GM21737 (cell line): ENCODE measurements at regions not wholly inside any gene's neighbourhood (a gene's known extent, or its start where the extent isn't known, plus 50 kb on each side); places are given as distances from the start of the nearest gene placed in this dataset.
"Not testable (repeated sequence)": the region's sequence is repeated elsewhere in the genome, so short reads cannot be mapped to it uniquely, and the experiment has no call there.

Experiments
- ATAC-seq: cut with Tn5 transposase; IDR thresholded peaks from one replicate; pipeline ENCODE4 v1.9.1; 2021; ENCODE audit warnings: mild to moderate bottlenecking, moderate library complexity; ENCODE audit not compliant: unreplicated experiment

- no peak for ATAC-seq
Observed at GRCh38 chr20:19868441-19868840, 110.4 kb downstream of the RIN2 start.

- no peak for ATAC-seq
Observed at GRCh38 chr20:19872001-19872400, 113.9 kb downstream of the RIN2 start.

- ATAC-seq: no peak
Observed at GRCh38 chr20:19874040-19874727, 116.1 kb downstream of the RIN2 start.

DNA sequence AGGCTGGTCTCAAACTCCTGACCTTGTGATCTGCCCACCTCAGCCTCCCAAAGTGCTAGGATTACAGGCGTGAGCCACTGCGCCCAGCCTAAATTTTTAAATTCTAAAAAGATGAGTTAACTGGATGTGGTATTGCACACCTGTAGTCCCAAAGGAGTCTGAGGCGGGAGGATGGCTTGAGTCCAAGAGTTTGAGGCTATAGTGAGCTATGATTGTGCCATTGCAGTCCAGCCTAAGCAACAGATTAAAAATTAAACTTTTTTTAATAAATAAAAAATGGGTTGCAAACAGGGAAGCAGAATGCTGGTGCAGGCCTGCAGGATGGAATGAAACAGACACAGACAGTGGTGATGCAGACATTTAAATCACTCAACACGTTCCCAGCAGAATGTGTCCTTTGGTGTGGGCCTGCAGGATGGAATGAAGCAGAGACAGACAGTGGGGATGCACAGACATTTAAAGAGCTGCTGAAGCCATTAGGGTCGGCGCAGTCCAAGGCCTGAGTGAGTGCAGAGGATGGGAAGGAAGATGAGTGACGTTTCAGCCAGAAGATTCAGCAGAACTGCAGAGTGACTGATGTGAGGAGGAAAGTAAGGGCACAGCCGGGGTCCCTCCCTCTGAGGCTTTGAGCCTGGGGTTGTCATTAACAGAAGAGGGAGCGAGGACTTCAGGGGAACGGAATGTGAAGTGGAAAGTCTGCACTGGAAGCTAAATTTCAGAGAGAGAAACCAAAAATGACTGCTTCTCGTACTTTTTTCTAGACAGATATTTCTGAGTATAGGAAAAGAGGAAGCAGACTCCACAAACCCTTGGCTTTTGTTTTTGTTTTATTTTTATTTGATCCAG is 117.5 kb downstream of the RIN2 start:
- ATAC-seq: no peak

DNA sequence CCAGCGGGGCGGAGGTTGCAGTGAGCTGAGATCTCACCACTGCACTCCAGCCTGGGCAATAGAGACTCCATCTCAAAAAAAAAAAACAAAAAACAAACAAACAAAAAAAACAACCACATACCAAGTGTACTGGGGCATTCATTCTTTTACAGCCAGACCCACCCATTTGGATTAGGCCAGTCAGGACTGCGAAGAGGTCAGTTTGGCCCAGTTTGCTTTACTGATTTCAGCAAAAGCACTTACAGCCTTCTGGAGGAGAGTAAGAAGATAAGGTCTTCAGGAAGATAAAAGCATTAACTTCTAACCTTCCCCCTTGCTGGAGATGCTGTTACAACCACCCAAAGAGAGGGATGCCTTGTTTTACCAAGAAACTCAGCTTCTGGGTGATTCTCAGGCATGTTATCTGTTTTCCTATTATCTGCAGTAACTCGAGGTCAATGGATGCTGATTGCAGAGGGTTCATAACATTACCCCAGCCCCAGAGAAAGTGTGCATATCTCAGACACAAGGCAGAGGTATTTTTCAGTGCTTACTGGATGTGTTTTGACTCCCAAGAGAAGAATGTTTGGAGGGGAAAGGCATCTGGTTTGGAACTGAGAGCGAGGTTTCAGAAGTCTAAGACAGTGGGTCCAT is 118.9 kb downstream of the RIN2 start:
- ATAC-seq: no peak

GRCh38 chr20:19879874-19880255 is 121.8 kb downstream of the RIN2 start:
- ATAC-seq: not testable (repeated sequence)

DNA sequence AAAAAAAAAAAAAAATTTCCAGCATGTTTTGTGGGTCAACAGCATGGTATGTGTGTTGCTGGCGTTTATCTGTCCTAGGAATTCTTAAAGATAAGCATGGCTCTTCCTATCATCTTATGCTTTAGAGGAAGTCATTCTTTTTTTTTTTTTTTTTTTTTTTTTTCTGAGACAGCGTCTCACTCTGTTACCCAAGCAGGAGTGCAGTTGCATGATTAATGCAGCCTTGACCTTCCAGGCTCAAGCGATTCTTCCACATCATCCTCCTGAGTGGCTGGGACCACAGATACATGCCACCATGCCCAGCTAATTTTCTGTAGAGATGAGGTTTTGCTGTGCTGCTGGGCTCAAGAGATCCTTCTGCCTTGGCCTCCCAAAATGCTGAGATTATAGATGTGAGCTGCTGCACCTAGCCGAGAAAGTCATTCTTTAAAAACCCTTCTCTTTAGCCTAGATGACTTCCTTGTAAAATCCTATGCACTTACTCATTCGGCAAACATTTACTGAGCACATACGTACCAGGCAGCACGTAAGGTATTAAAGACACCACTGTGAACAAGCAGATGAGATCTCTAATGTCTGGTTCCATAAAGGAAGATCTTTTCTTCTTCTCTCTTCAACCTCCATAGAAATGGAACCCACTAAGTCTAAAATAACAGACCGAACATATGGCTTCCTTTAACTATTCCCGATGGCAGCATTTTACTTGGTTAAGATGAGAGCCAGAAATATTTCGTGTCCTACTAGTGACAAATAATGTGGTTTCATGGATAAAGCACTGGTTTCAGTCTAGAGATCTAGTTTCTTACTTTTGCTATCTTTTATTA is 122.4 kb downstream of the RIN2 start:
- no peak for ATAC-seq

DNA sequence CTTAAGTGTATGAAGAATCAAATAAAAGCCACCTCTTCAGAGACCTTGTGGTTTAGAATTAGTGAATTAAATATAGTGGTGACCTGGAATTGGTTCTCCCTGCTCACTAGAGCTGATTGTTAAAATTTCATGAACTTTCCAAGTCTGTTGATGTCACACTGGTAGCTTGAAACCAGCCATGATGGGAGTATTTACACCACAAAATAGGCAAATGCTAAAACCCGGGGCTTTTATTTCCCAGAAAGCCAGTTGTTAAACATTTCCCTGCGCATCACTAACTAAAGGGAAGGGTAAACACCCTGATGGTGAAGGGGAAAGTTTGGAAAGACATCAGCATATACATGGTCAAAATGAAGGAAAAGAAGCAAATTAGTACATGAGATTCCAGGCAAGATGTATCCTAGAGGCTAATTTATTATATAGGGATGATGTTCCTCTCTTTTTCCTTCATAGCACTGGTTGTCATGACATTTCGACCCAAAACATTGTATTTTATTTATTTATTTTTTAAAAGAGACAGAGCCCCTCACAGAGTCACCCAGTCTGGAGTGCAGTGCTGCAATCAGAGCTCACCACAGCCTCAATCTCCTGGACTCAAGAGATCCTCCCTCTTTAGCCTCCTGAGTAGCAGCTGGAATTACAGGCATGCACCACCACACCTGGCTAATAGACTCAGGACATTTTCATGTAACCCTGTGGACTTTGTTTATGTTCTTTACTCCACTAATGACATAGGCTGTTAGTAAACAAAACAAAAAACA is 123.2 kb downstream of the RIN2 start:
- no peak for ATAC-seq

- ATAC-seq: no peak
Observed at GRCh38 chr20:19881990-19882389, 123.9 kb downstream of the RIN2 start.

DNA sequence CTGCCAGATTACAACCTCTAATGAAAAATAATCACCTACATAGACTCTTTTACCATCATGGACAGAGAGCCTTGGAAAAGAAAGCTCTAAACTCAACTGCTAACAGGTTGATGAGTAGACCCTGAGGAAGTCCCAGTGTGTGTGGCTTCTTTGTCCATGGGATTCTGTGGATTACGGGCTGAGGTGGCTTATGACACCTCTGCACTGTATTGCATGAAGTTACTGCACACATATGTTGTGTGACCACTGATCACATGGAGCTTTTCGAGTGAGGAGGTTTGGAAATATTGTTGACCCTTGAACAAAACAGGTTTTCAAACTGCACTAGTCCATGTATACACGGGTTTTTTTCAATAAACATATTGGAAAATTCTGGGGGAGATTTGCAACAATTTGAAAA is 124.4 kb downstream of the RIN2 start:
- no peak for ATAC-seq

GRCh38 chr20:19883501-19883900 is 125.4 kb downstream of the RIN2 start:
- ATAC-seq: no peak

DNA sequence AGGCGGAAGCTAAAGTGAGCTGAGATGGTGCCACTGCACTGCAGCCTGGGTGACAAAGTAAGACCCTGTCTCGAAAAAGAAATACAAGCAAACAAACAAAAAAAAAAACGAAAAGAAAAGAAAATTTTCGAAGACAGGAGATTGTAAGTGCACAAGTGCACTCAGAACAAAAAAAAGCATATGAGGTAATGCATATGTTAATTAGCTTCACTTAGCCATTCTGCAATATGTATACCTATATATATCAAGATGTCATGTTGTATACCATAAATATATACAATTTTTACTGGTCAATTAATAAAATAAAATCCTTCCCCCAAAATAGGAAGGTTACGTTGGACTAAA is 127.5 kb downstream of the RIN2 start:
- no peak for ATAC-seq

- no peak for ATAC-seq
Observed at GRCh38 chr20:19885939-19886660, 128.0 kb downstream of the RIN2 start.

DNA sequence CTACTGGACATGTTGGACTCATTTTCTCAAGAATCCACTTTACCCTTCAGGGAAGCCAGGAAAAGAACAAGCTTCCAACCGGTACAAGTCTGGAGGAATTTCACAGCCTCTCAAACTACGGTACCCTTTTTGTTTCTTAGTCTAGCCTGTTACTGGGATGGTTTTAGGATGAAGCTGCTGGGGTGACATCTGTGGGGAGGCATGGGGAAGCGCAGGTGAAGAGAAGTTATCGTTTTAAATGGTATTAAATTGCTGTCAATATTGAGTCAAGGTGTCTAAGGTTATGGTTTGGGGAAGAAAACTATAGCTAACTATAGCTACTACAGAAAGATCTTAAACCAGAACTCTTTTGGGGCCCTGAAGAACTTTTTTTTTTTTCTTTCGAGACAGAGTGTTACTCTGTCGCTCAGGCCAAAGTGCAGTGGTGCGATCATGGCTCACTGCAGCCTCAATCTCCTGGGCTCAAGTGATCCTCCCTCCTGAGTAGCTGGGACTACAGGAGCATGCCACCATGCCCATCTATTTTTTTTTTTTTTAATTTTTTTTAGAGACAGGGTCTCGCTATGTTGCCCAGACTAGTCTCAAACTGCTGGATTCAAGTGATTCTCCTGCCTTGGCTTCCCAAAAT is 128.7 kb downstream of the RIN2 start:
- no peak for ATAC-seq

- ATAC-seq: no peak
Observed at GRCh38 chr20:19887556-19888268, 129.4 kb upstream of the NAA20 start.

- ATAC-seq: no peak
Observed at GRCh38 chr20:19888269-19888671, 128.9 kb upstream of the NAA20 start.

DNA sequence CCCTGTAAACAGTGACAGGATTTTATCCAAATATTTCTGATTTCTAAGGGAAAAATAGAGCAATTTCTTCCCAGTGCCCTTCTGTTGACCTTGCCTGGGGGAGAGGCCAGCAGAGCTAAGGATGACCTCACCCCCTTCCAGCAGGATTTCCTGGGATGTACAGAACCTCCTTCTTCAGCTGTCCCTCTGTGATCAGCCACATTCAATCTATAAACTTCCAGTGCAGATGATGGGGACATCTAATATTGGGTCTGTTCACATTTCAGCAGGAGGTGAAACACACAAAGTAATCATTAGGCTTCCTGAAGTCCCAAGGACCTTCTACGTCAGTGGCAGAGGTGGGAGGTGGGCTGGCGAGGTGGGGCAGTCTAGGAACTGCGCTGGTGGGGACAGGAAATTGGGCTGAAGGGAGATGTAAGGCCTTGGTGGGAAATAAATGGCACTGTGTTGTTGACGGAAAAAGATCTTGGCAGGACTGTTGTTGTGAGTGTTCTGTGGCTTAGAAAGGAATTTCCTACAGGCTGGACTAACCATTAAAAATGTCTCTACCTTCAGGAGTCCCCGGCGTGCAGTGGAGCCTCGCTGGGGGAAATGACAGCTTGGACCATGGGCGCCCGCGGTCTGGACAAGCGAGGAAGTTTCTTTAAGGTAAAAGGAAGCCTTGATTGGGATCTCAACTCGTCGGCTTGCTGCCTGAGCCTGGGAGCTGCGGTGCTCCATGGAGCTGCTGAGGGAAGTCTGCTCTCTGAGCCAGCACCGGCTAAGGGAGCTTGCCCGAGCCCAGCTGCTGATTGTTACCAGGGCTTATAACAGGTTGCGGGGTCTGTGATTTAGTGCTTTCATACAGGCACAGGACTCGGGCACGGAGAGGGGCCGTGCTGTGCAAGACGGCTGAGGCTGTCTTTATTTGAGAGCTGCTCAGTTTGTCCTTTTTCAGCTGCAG is 127.9 kb upstream of the NAA20 start:
- ATAC-seq: no peak
